DND-41 (cell line): ENCODE measurements at regions not wholly inside any gene's neighbourhood (a gene's known extent, or its start where the extent isn't known, plus 50 kb on each side); places are given as distances from the start of the nearest gene placed in this dataset.

Experiments used
- ATAC-seq: fragments of 200-7000 bp; cut with Tn5 transposase; 3 replicates; pipeline ENCODE4 v1.9.1; 2021; ENCODE audit warnings: low read depth; ENCODE audit not compliant: insufficient read depth
- DNase-seq: peaks from one replicate; pipeline ENCODE4 v3.0.0-alpha.2; 2020
- H2AFZ ChIP-seq: 2 replicates; pipeline ENCODE4 v1.6.0; 2012; ENCODE audit warnings: low read depth, low read length
- H3K27ac ChIP-seq: 2 replicates; pipeline ENCODE4 v1.5.1; 2012; ENCODE audit warnings: low read length, inconsistent platforms
- H3K27me3 ChIP-seq: fragments of 200-600 bp; sonication (generic); 2 replicates; pipeline ENCODE4 v1.6.0; 2012; ENCODE audit warnings: low read length, mild to moderate bottlenecking, inconsistent platforms; ENCODE audit not compliant: insufficient read depth, poor library complexity
- H3K36me3 ChIP-seq: 2 replicates; pipeline ENCODE4 v1.5.1; 2012; ENCODE audit warnings: low read length, inconsistent platforms; ENCODE audit not compliant: insufficient read depth
- H3K4me1 ChIP-seq: 2 replicates; pipeline ENCODE4 v1.5.1; 2012; ENCODE audit warnings: mild to moderate bottlenecking, low read length; ENCODE audit not compliant: insufficient read depth
- H3K4me2 ChIP-seq: 2 replicates; pipeline ENCODE4 v1.6.0; 2012; ENCODE audit warnings: mild to moderate bottlenecking, moderate library complexity, low read length, inconsistent platforms; ENCODE audit not compliant: insufficient read depth
- H3K4me3 ChIP-seq, 2 experiments: fragments of 200-600 bp in 1 of 2; shearing (Covaris generic) in 1 of 2; 2 replicates each; pipeline ENCODE4 v1.5.1; 2012 to 2016; ENCODE audit warnings: inconsistent platforms in 2 of 2, low read length in 2 of 2, mild to moderate bottlenecking in 2 of 2, low read depth in 1 of 2, moderate library complexity in 1 of 2
- H3K79me2 ChIP-seq: 2 replicates; pipeline ENCODE4 v1.6.0; 2012; ENCODE audit warnings: low read length, inconsistent platforms; ENCODE audit not compliant: insufficient read depth
- H3K9ac ChIP-seq: 2 replicates; pipeline ENCODE4 v1.6.0; 2012; ENCODE audit warnings: low read depth, mild to moderate bottlenecking, inconsistent platforms, low read length, moderate library complexity
- H3K9me3 ChIP-seq: 2 replicates; pipeline ENCODE4 v1.5.1; 2012; ENCODE audit warnings: low read length, moderate library complexity, mild to moderate bottlenecking, inconsistent platforms; ENCODE audit not compliant: insufficient read depth, severe bottlenecking
- H4K20me1 ChIP-seq: 2 replicates; pipeline ENCODE4 v1.6.0; 2012; ENCODE audit warnings: low read length; ENCODE audit not compliant: insufficient read depth
- EZH2 ChIP-seq: IDR thresholded peaks from 3 replicates; pipeline ENCODE4 v1.6.1; 2012; ENCODE audit warnings: borderline replicate concordance, low read depth, mild to moderate bottlenecking, moderate library complexity, low read length, inconsistent platforms; ENCODE audit not compliant: severe bottlenecking
- TF ChIP-seq, protein P1 (sequence below): IDR thresholded peaks from 2 replicates; pipeline ENCODE4 v1.5.1; 2012; ENCODE audit warnings: borderline replicate concordance, low read length, moderate library complexity, mild to moderate bottlenecking; ENCODE audit not compliant: poor library complexity, severe bottlenecking; ENCODE audit errors: extremely low read depth

DNA sequence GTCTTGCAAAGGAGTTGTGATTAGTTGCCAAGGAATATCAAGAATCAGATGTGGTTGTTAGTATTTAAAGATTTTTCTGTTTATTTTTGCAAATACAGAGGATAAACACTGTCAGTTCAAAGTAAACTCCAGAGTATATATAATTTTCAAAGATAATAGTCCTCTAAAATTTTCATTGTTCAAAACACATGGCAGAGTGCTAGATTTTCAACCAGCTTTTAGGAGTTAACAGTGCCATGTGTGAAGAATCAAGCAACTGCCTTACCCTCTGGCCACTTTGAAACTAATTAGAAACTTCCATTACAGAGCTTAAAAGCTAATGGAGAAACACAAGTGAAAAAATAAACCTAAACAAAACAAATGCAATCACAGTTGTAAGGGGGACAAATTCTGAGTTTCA lies 1605.6 kb upstream of the ZEB2 start:
- no peaks in the 10 kb centered on the region for H3K36me3 ChIP-seq
- H3K79me2 ChIP-seq = no peaks in the 10 kb centered on the region
- no peaks in the 10 kb centered on the region for H3K27me3 ChIP-seq
- no peak overlapping the region for H3K4me2 ChIP-seq
- H3K9me3 ChIP-seq = no peaks in the 10 kb centered on the region
- no peaks in the 10 kb centered on the region for H4K20me1 ChIP-seq
- TF ChIP-seq, protein P1, sequence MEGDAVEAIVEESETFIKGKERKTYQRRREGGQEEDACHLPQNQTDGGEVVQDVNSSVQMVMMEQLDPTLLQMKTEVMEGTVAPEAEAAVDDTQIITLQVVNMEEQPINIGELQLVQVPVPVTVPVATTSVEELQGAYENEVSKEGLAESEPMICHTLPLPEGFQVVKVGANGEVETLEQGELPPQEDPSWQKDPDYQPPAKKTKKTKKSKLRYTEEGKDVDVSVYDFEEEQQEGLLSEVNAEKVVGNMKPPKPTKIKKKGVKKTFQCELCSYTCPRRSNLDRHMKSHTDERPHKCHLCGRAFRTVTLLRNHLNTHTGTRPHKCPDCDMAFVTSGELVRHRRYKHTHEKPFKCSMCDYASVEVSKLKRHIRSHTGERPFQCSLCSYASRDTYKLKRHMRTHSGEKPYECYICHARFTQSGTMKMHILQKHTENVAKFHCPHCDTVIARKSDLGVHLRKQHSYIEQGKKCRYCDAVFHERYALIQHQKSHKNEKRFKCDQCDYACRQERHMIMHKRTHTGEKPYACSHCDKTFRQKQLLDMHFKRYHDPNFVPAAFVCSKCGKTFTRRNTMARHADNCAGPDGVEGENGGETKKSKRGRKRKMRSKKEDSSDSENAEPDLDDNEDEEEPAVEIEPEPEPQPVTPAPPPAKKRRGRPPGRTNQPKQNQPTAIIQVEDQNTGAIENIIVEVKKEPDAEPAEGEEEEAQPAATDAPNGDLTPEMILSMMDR = no peak
- no peak for TF ChIP-seq EZH2
- no peak overlapping the region for H3K4me3 ChIP-seq
- no peak for ATAC-seq
- H3K9ac ChIP-seq = no peak overlapping the region
- no peak overlapping the region for H3K27ac ChIP-seq
- H3K4me1 ChIP-seq = no peaks in the 10 kb centered on the region
- H2AFZ ChIP-seq = no peak overlapping the region
- no peak for DNase-seq

DNA sequence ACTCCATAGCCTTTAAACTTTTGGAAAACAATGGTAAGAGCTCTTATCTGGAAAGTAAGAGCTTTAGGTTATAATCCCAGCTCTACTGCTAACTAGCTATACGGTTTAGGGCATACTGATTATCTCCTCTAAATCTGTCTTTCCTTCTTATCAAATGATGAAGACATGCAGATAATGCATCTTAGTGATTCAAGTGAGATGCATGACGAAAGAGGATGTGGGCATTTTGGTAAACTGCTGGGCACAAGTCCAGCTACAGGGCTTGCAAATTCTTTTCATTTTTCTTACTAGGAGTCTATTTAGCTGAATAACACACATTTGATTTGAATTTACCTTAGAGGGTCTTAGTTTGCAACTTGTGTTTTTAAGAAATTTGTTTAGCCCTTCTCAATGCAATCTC lies 1604.8 kb upstream of the ZEB2 start:
- no peak for DNase-seq
- no peak overlapping the region for H3K27ac ChIP-seq
- TF ChIP-seq EZH2 = no peak
- ATAC-seq = no peak
- H3K27me3 ChIP-seq = no peaks in the 10 kb centered on the region
- H3K79me2 ChIP-seq = no peaks in the 10 kb centered on the region
- no peak overlapping the region for H2AFZ ChIP-seq
- H3K36me3 ChIP-seq = no peaks in the 10 kb centered on the region
- no peaks in the 10 kb centered on the region for H3K9me3 ChIP-seq
- H3K9ac ChIP-seq = no peak overlapping the region
- no peaks in the 10 kb centered on the region for H4K20me1 ChIP-seq
- no peak overlapping the region for H3K4me3 ChIP-seq
- H3K4me2 ChIP-seq = no peak overlapping the region
- H3K4me1 ChIP-seq = no peaks in the 10 kb centered on the region

DNA sequence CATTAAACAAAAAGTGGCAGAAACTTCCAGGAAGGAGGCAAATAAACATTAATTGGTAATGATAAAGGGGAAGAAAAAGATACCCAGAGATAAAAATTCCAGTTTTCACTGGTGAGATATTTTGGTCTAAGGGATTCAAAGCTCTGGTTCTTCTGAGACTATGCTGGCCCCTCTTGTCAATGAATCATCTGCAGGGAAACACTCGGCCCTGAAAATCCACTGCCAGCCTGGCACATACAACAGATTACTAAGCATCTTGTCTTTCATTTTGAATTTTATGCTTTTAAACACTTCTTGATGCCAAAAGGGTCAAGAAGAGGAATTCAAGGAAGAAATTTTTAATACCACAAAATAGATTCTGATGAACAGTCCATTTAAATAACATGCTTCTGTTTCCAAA lies 1603.8 kb upstream of the ZEB2 start:
- H3K79me2 ChIP-seq = no peaks in the 10 kb centered on the region
- H3K9ac ChIP-seq = no peak overlapping the region
- H4K20me1 ChIP-seq = no peaks in the 10 kb centered on the region
- TF ChIP-seq, protein P1 = no peak
- no peak for TF ChIP-seq EZH2
- H3K4me1 ChIP-seq = no peaks in the 10 kb centered on the region
- no peaks in the 10 kb centered on the region for H3K36me3 ChIP-seq
- H3K4me2 ChIP-seq = no peak overlapping the region
- no peaks in the 10 kb centered on the region for H3K27me3 ChIP-seq
- H2AFZ ChIP-seq = no peak overlapping the region
- no peak overlapping the region for H3K4me3 ChIP-seq
- H3K27ac ChIP-seq = no peak overlapping the region
- DNase-seq (no peak), ATAC-seq (no peak)
- no peaks in the 10 kb centered on the region for H3K9me3 ChIP-seq

DNA sequence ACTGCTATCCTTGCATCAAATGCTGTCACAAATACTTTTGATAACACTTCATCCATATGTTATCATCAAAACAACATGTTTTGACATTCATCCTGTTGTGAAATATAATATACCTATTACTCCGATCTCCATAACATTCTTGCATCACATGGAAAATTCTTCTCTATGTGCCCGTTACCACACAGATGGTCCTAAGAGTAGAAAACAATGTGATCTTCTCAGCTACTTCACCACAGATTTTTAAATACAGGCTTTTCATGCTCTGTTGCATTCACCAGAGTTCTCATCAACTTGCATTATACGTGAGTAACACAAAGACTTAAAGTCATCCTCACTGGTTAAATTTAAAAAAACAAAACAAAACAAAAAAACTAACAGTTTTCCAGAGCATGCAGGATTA lies 1603.3 kb upstream of the ZEB2 start:
- ATAC-seq (no peak), DNase-seq (no peak)
- H3K27me3 ChIP-seq = no peaks in the 10 kb centered on the region
- no peak for TF ChIP-seq EZH2
- TF ChIP-seq, protein P1 = no peak
- no peak overlapping the region for H3K9ac ChIP-seq
- no peaks in the 10 kb centered on the region for H3K36me3 ChIP-seq
- H3K4me3 ChIP-seq = no peak overlapping the region
- H3K4me1 ChIP-seq = no peaks in the 10 kb centered on the region
- no peaks in the 10 kb centered on the region for H4K20me1 ChIP-seq
- no peak overlapping the region for H2AFZ ChIP-seq
- no peak overlapping the region for H3K27ac ChIP-seq
- no peaks in the 10 kb centered on the region for H3K79me2 ChIP-seq
- H3K4me2 ChIP-seq = no peak overlapping the region
- no peaks in the 10 kb centered on the region for H3K9me3 ChIP-seq
